ENCODE measurements at regions not wholly inside any gene's neighbourhood (a gene's known extent, or its start where the extent isn't known, plus 50 kb on each side); places are given as distances from the start of the nearest gene placed in this dataset.
"Not testable (repeated sequence)": the region's sequence is repeated elsewhere in the genome, so short reads cannot be mapped to it uniquely, and the experiment has no call there.

- Histone ChIP-seq H3F3A (ENCODE audit: insufficient read depth, low read length, poor library complexity, severe bottlenecking) (no peaks in the 10 kb centered on the region), H2AFZ (ENCODE audit: low read depth, low read length) (no peak overlapping the region), H3K9me2 (ENCODE audit: insufficient read depth, low read length) (no peaks in the 10 kb centered on the region), H3K9me3 (ENCODE audit: low read length) (no peaks in the 10 kb centered on the region), H3K9ac (ENCODE audit: low read length) (no peak overlapping the region), H3K36me3 (ENCODE audit: insufficient read depth, low read length) (no peaks in the 10 kb centered on the region), H3K79me2 (replicated peaks; ENCODE audit: insufficient read depth, low read length) (no peaks in the 10 kb centered on the region), H4K20me1 (ENCODE audit: insufficient read depth) (no peaks in the 10 kb centered on the region), H3K4me3 (ENCODE audit: low read length) (no peak overlapping the region), H3K27me3 (ENCODE audit: insufficient read depth, low read depth, low read length) (no peaks in the 10 kb centered on the region), H3K4me2 (ENCODE audit: low read length) (no peak overlapping the region), H3K27ac (ENCODE audit: low read length) (no peak overlapping the region)
- TF ChIP-seq POLR2AphosphoS5 (IDR thresholded peaks at IDR 0.05) (no peak), RAD21 (conservative IDR thresholded peaks at IDR 0.05) (no peak), SMC3 (conservative IDR thresholded peaks at IDR 0.05; ENCODE audit: poor library complexity) (no peak), EZH2 (IDR thresholded peaks at IDR 0.05; ENCODE audit: borderline replicate concordance, insufficient read depth, low read length, poor library complexity, severe bottlenecking) (no peak), REST (IDR thresholded peaks at IDR 0.05; ENCODE audit: borderline replicate concordance) (no peak), MXI1 (conservative IDR thresholded peaks at IDR 0.05; ENCODE audit: poor library complexity, severe bottlenecking) (no peak), TAF1 (IDR thresholded peaks at IDR 0.05; ENCODE audit: low read depth) (no peak), CTCF (IDR thresholded peaks at IDR 0.05; ENCODE audit: poor library complexity, severe bottlenecking) (no peak), EP300 (conservative IDR thresholded peaks at IDR 0.05; ENCODE audit: poor library complexity, severe bottlenecking) (no peak)
Observed at GRCh38 chr3:110989446-110989845, 82.2 kb upstream of the NECTIN3 start.

- Histone ChIP-seq H3K4me2 (ENCODE audit: low read length) (no peak overlapping the region), H3K9ac (ENCODE audit: low read length) (no peak overlapping the region), H3K27ac (ENCODE audit: low read length) (no peak overlapping the region), H3K4me3 (ENCODE audit: low read length) (no peak overlapping the region), H4K20me1 (ENCODE audit: insufficient read depth) (no peaks in the 10 kb centered on the region), H3K9me2 (ENCODE audit: insufficient read depth, low read length) (no peaks in the 10 kb centered on the region), H2AFZ (ENCODE audit: low read depth, low read length) (no peak overlapping the region), H3F3A (ENCODE audit: insufficient read depth, low read length, poor library complexity, severe bottlenecking) (no peaks in the 10 kb centered on the region), H3K36me3 (ENCODE audit: insufficient read depth, low read length) (no peaks in the 10 kb centered on the region), H3K27me3 (ENCODE audit: insufficient read depth, low read depth, low read length) (no peaks in the 10 kb centered on the region), H3K9me3 (ENCODE audit: low read length) (no peaks in the 10 kb centered on the region), H3K79me2 (replicated peaks; ENCODE audit: insufficient read depth, low read length) (no peaks in the 10 kb centered on the region)
- no peak for TF ChIP-seq CTCF (IDR thresholded peaks at IDR 0.05; ENCODE audit: poor library complexity, severe bottlenecking)
Observed at GRCh38 chr3:110995461-110996231, 76.0 kb upstream of the NECTIN3 start.

- H3K9me2 ChIP-seq (ENCODE audit: insufficient read depth, low read length); H3K9me3 ChIP-seq (ENCODE audit: low read length); H3K9ac ChIP-seq (ENCODE audit: low read length); H4K20me1 ChIP-seq (ENCODE audit: insufficient read depth); H2AFZ ChIP-seq (ENCODE audit: low read depth, low read length); H3K4me3 ChIP-seq (ENCODE audit: low read length); H3K27me3 ChIP-seq (ENCODE audit: insufficient read depth, low read depth, low read length); H3K27ac ChIP-seq (ENCODE audit: low read length); H3K36me3 ChIP-seq (ENCODE audit: insufficient read depth, low read length); H3K4me2 ChIP-seq (ENCODE audit: low read length); H3F3A ChIP-seq (ENCODE audit: insufficient read depth, low read length, poor library complexity, severe bottlenecking); H3K79me2 ChIP-seq (replicated peaks; ENCODE audit: insufficient read depth, low read length): not testable (repeated sequence)
Observed at GRCh38 chr3:110998766-110999165, 72.8 kb upstream of the NECTIN3 start.

- not testable (repeated sequence) for H3K9ac ChIP-seq (ENCODE audit: low read length); H3K27ac ChIP-seq (ENCODE audit: low read length); H2AFZ ChIP-seq (ENCODE audit: low read depth, low read length); H3K9me2 ChIP-seq (ENCODE audit: insufficient read depth, low read length); H3K79me2 ChIP-seq (replicated peaks; ENCODE audit: insufficient read depth, low read length); H3K4me2 ChIP-seq (ENCODE audit: low read length); H3K27me3 ChIP-seq (ENCODE audit: insufficient read depth, low read depth, low read length); H3F3A ChIP-seq (ENCODE audit: insufficient read depth, low read length, poor library complexity, severe bottlenecking); H3K36me3 ChIP-seq (ENCODE audit: insufficient read depth, low read length); H3K4me3 ChIP-seq (ENCODE audit: low read length); H4K20me1 ChIP-seq (ENCODE audit: insufficient read depth); H3K9me3 ChIP-seq (ENCODE audit: low read length)
Observed at GRCh38 chr3:111006485-111006884, 65.1 kb upstream of the NECTIN3 start.
